ENCODE measurements at regions not wholly inside any gene's neighbourhood (a gene's known extent, or its start where the extent isn't known, plus 50 kb on each side); places are given as distances from the start of the nearest gene placed in this dataset.

- no peak for TF ChIP-seq CTCF (IDR thresholded peaks at IDR 0.05)
- TF ChIP-seq POLR2A (IDR thresholded peaks at IDR 0.05) = no peak
These were observed 78.1 kb upstream of the PICALM start for GRCh38 chr11:86147004-86147403.
